ENCODE measurements at regions not wholly inside any gene's neighbourhood (a gene's known extent, or its start where the extent isn't known, plus 50 kb on each side); places are given as distances from the start of the nearest gene placed in this dataset.

DNA sequence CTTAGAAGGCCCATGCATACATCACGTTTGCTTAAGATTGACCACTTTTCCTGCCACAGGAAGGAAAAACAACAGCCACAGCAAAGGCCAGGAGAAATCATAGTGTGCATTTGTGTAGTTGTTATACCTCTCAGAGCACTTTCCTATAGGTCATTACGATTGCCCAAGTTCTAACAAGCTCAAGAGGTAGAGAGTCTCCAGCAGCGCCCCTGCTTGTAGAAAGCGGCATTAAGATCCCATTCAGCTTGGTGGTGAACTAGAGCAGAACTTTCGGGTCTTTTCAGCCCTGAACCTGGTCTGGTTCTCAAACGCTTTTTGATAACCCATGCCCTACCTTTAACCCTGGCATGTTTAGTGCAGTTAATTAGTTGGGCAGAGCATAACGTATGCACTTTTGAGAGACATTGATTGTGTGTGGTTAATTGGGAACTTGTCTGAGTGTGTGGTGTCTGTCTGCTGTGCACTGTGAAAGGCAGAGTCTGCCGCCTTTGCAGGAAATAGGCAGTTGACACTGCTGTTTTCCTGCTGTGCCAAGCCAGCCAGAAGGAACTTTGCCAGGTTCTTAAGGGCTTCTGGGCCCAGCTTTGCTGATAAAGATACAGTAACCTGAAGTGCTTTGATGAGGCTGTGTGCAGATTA, 109.9 kb upstream of the CLMP start:
- Histone ChIP-seq H3K4me3 (no peak overlapping the region), H3K9me3 (no peaks in the 10 kb centered on the region), H3K36me3 (no peaks in the 10 kb centered on the region), H3K4me1 (peaks cover 0 to 15% (median 2%) of the 10 kb centered on the region in 4 donors), H3K27ac (no peak overlapping the region), H3K27me3 (no peaks in the 10 kb centered on the region)
- no peak for ATAC-seq
- 28% methylated on average over 8 of the region's 8 CpGs for WGBS (ENCODE audit: insufficient coverage, low coverage, low lambda C conversion rate, missing lambda C conversion rate)
- TF ChIP-seq, protein P1, sequence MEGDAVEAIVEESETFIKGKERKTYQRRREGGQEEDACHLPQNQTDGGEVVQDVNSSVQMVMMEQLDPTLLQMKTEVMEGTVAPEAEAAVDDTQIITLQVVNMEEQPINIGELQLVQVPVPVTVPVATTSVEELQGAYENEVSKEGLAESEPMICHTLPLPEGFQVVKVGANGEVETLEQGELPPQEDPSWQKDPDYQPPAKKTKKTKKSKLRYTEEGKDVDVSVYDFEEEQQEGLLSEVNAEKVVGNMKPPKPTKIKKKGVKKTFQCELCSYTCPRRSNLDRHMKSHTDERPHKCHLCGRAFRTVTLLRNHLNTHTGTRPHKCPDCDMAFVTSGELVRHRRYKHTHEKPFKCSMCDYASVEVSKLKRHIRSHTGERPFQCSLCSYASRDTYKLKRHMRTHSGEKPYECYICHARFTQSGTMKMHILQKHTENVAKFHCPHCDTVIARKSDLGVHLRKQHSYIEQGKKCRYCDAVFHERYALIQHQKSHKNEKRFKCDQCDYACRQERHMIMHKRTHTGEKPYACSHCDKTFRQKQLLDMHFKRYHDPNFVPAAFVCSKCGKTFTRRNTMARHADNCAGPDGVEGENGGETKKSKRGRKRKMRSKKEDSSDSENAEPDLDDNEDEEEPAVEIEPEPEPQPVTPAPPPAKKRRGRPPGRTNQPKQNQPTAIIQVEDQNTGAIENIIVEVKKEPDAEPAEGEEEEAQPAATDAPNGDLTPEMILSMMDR (IDR thresholded peaks at IDR 0.05) = no peak
- TF ChIP-seq POLR2A (IDR thresholded peaks at IDR 0.05) = no peak
- DNase-seq = no peak
- intact Hi-C loops (cut with DNase I) = loop anchor here in 1 of 2 donors (10.0 kb wide), 1 partner anchor 180 kb away; no protein-coding TSS in a partner anchor

DNA sequence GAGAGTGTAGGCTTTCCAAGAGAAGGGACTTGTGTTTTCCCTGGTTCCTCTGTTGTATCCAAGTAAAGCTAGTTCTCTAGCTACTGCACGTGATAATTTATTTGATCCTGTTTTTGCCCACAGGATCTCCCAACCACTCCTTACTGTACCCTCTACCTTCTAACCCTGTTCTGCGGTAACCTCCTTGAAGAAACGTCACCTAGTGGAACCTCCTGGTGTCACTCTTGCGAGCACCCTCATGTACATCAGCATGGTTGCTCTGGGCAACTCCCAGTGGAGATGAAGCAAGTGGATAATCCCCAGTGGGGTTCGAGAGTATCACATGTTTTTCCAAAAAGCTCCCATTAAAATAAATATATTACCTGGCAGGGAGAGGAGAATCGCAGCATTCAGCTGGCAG, 108.9 kb upstream of the CLMP start:
- Histone ChIP-seq H3K9me3 (no peaks in the 10 kb centered on the region), H3K4me1 (peaks cover 0 to 15% (median 2%) of the 10 kb centered on the region in 4 donors), H3K36me3 (no peaks in the 10 kb centered on the region), H3K27me3 (no peaks in the 10 kb centered on the region), H3K27ac (no peak overlapping the region), H3K4me3 (no peak overlapping the region)
- intact Hi-C loops (cut with DNase I) = loop anchor here in 1 of 2 donors (10.0 kb wide), 1 partner anchor 181 kb away; no protein-coding TSS in a partner anchor
- no peak for TF ChIP-seq POLR2A (IDR thresholded peaks at IDR 0.05)
- TF ChIP-seq, protein P1 (IDR thresholded peaks at IDR 0.05) = no peak
- DNase-seq (no peak), ATAC-seq (no peak)
- 57% methylated on average over 6 of the region's 6 CpGs for WGBS (ENCODE audit: insufficient coverage, low coverage, low lambda C conversion rate, missing lambda C conversion rate)

DNA sequence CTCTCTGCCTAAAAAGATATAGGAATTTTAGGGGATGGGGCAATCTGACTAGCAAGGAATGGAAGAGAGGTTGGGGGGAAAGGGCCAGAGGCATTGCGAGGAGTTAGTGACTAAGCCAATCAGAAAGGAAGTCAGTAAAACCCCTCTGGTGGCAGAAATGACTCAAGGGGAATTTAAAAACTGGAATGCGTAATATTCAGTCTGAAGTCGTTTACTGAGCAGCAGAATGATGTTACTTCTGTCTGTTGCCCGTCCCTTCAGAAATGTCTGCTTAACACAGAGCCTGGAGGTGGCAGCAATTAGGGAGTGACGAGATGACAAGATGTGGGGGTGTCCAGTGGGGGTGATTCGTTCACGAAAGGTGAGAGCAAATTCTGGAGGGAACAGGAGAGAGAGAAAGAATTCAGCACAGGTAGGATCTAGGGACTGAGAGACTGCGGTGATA, 107.7 kb upstream of the CLMP start:
- H3K27ac ChIP-seq = no peak overlapping the region
- ATAC-seq (no peak), DNase-seq (no peak)
- intact Hi-C loops (cut with DNase I) = loop anchor here in 1 of 2 donors (10.0 kb wide), 1 partner anchor 182 kb away; no protein-coding TSS in a partner anchor
- H3K27me3 ChIP-seq = no peaks in the 10 kb centered on the region
- no peaks in the 10 kb centered on the region for H3K36me3 ChIP-seq
- no peaks in the 10 kb centered on the region for H3K9me3 ChIP-seq
- TF ChIP-seq, protein P1 (IDR thresholded peaks at IDR 0.05) = no peak
- TF ChIP-seq POLR2A (IDR thresholded peaks at IDR 0.05) = no peak
- 37% methylated on average over 7 of the region's 8 CpGs for WGBS (ENCODE audit: insufficient coverage, low coverage, low lambda C conversion rate, missing lambda C conversion rate)
- no peak overlapping the region for H3K4me3 ChIP-seq
- peaks cover 0 to 15% (median 2%) of the 10 kb centered on the region in 4 donors for H3K4me1 ChIP-seq

- Histone ChIP-seq H3K27ac (no peak overlapping the region), H3K4me1 (peaks cover 0 to 15% (median 2%) of the 10 kb centered on the region in 4 donors), H3K36me3 (no peaks in the 10 kb centered on the region), H3K9me3 (no peaks in the 10 kb centered on the region), H3K27me3 (no peaks in the 10 kb centered on the region), H3K4me3 (peak overlapping the region; percentile 4 to 39 (median 30))
- 4% methylated on average over 8 of the region's 56 CpGs for WGBS (ENCODE audit: insufficient coverage, low coverage, low lambda C conversion rate, missing lambda C conversion rate)
- no peak for TF ChIP-seq POLR2A (IDR thresholded peaks at IDR 0.05)
- TF ChIP-seq, protein P1 (IDR thresholded peaks at IDR 0.05) = peak; percentile 50 to 94 (median 81)
- DNase-seq (peak; percentile 57 to 71 (median 61)), ATAC-seq (peak; percentile 83 to 95 (median 92))
- intact Hi-C loops (cut with DNase I) = loop anchor here in 1 of 2 donors (10.0 kb wide), 1 partner anchor 183 kb away; no protein-coding TSS in a partner anchor
Observed at GRCh38 chr11:123301696-123302400, 106.8 kb upstream of the CLMP start.
